Ishikawa (cell line): ENCODE measurements at regions not wholly inside any gene's neighbourhood (a gene's known extent, or its start where the extent isn't known, plus 50 kb on each side); places are given as distances from the start of the nearest gene placed in this dataset.

ENCODE experiments used
- CEBPB ChIP-seq: IDR thresholded peaks from 2 replicates; pipeline ENCODE4 v1.6.1; 2012
- CREB1 ChIP-seq: IDR thresholded peaks from 2 replicates; pipeline ENCODE4 v1.6.1; 2012; ENCODE audit warnings: low read depth
- EGR1 ChIP-seq: IDR thresholded peaks from 2 replicates; pipeline ENCODE4 v1.6.1; 2012
- EP300 ChIP-seq: IDR thresholded peaks from 2 replicates; pipeline ENCODE4 v1.6.1; 2012; ENCODE audit warnings: borderline replicate concordance
- FOXM1 ChIP-seq: IDR thresholded peaks from 2 replicates; pipeline ENCODE4 v1.6.1; 2012; ENCODE audit warnings: low read depth, borderline replicate concordance
- NFIC ChIP-seq: IDR thresholded peaks from 2 replicates; pipeline ENCODE4 v1.6.1; 2012
- RAD21 ChIP-seq: IDR thresholded peaks from 2 replicates; pipeline ENCODE4 v1.6.1; 2012; ENCODE audit warnings: low read depth
- REST ChIP-seq: IDR thresholded peaks from 2 replicates; pipeline ENCODE4 v1.6.1; 2012; ENCODE audit warnings: low read depth, mild to moderate bottlenecking
- TAF1 ChIP-seq: IDR thresholded peaks from 2 replicates; pipeline ENCODE4 v1.6.1; 2012; ENCODE audit warnings: low read depth, mild to moderate bottlenecking
- TCF12 ChIP-seq: IDR thresholded peaks from 2 replicates; pipeline ENCODE4 v1.6.1; 2012; ENCODE audit warnings: low read depth
- TEAD4 ChIP-seq: IDR thresholded peaks from 2 replicates; pipeline ENCODE4 v1.6.1; 2012
- YY1 ChIP-seq: IDR thresholded peaks from 2 replicates; pipeline ENCODE4 v1.6.1; 2012; ENCODE audit warnings: low read depth
- ZBTB7A ChIP-seq: IDR thresholded peaks from 2 replicates; pipeline ENCODE4 v1.6.1; 2012; ENCODE audit warnings: low read depth
- TF ChIP-seq, protein P1 (sequence below): IDR thresholded peaks from 2 replicates; pipeline ENCODE4 v1.6.1; 2012
- TF ChIP-seq, protein P2 (sequence below): IDR thresholded peaks from 2 replicates; pipeline ENCODE4 v1.6.1; 2012

DNA sequence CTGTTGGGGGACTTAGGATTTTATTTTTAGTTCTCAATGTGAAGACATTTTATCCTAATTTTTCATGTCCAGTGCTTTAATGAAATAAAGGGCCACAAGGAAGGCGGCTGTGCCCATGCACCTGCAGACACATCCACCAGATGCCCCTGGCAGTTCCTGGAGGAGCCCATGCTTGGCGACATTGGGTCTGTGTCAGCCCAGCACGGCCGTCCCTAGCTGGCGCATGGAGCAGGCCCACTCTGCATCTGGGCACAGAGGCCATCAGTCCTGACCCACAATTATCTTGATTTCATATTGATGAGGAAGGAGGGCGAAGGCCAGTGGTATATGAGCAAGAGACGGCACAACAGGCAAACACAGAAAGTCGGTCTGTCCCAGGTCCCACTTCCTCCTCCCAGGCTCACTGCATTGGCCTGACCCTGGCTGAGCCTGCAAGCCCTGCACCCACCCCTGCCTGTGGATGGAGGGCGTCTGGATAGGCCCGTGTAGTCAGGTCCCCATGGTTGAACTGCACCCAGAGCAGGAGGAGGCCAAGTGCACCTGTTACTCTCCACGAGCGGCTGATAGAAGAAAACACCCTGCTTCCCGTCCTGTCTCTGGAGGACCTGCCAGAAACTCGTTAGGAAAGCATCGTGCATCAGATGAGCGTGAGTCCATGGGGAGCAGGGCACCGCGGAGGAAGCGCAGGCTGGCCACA is 296.9 kb downstream of the BRD1 start:
- TF ChIP-seq ZBTB7A (no peak), CREB1 (no peak), REST (no peak), FOXM1 (no peak), TAF1 (no peak), YY1 (no peak), NFIC (no peak), EP300 (no peak), EGR1 (no peak), RAD21 (no peak), CEBPB (no peak), TCF12 (no peak), TEAD4 (no peak)
- TF ChIP-seq, protein P1, sequence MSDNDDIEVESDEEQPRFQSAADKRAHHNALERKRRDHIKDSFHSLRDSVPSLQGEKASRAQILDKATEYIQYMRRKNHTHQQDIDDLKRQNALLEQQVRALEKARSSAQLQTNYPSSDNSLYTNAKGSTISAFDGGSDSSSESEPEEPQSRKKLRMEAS = no peak
- TF ChIP-seq, protein P2, sequence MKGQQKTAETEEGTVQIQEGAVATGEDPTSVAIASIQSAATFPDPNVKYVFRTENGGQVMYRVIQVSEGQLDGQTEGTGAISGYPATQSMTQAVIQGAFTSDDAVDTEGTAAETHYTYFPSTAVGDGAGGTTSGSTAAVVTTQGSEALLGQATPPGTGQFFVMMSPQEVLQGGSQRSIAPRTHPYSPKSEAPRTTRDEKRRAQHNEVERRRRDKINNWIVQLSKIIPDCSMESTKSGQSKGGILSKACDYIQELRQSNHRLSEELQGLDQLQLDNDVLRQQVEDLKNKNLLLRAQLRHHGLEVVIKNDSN = no peak

GRCh38 chr22:49528420-49528720 is 299.3 kb downstream of the BRD1 start:
- no peak for TF ChIP-seq TEAD4
- TF ChIP-seq EP300 = no peak
- no peak for TF ChIP-seq REST
- TF ChIP-seq, protein P2 = no peak
- TF ChIP-seq EGR1 = no peak
- TF ChIP-seq YY1 = no peak
- TF ChIP-seq TAF1 = no peak
- no peak for TF ChIP-seq RAD21
- TF ChIP-seq, protein P1 = no peak
- TF ChIP-seq CEBPB = no peak
- no peak for TF ChIP-seq FOXM1
- no peak for TF ChIP-seq CREB1
- no peak for TF ChIP-seq ZBTB7A
- TF ChIP-seq NFIC = no peak
- no peak for TF ChIP-seq TCF12

DNA sequence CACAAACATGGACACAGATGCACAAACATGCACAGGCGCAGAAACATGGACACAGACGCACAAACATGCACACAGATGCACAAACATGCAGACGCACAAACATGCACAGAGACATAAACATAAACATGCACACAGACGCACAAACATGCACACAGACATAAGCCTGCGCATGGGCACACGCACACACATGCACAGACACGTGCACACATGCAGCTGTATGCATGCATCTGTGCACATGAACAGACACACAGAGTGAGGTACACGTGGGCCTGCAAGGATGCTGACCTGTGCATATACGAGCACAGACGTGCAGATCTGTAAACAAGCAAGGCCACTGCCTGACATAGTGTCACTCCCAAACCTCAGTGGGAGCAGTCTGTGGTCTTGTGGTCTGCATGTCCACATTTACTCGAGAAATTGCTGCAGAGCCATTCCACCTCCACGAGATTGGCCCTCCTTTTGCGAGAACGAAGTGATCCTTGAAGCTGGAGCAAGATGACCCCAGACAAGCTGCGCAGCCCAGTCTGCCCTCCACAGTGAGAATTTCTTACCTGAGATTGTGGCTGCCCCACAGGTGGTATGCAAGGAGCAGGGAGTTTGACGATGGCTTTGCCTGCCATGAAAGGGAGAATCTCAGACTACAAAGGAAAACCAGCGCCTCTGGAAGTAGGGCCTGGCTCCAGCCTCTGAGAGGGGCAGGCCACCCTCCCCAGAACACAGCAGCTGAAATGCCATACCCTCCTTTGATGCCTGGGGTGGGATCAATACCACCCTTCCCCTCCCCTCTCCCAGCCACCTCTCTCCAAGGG is 299.9 kb downstream of the BRD1 start:
- TF ChIP-seq CEBPB (no peak), EGR1 (no peak), NFIC (no peak), CREB1 (no peak), YY1 (no peak), FOXM1 (no peak), TCF12 (no peak), RAD21 (no peak), TAF1 (no peak), EP300 (no peak), REST (no peak), TEAD4 (no peak), ZBTB7A (no peak)
- TF ChIP-seq, protein P2 = no peak
- TF ChIP-seq, protein P1 = no peak
